GM21619 (cell line): ENCODE measurements at regions not wholly inside any gene's neighbourhood (a gene's known extent, or its start where the extent isn't known, plus 50 kb on each side); places are given as distances from the start of the nearest gene placed in this dataset.

Experiments
- ATAC-seq: cut with Tn5 transposase; IDR thresholded peaks from one replicate; pipeline ENCODE4 v1.9.1; 2021; ENCODE audit not compliant: unreplicated experiment

GRCh38 chr1:38301040-38301439 lies 254.4 kb upstream of the POU3F1 start:
- no peak for ATAC-seq

- no peak for ATAC-seq
Measured at GRCh38 chr1:38300616-38301015, 254.0 kb upstream of the POU3F1 start.

- no peak for ATAC-seq
Measured at GRCh38 chr1:38297842-38298241, 251.2 kb upstream of the POU3F1 start.

GRCh38 chr1:38297246-38297645 lies 250.7 kb upstream of the POU3F1 start:
- no peak for ATAC-seq

GRCh38 chr1:38296047-38296446 lies 249.5 kb upstream of the POU3F1 start:
- no peak for ATAC-seq

- ATAC-seq, result no peak
Measured at GRCh38 chr1:38293567-38293966, 247.0 kb upstream of the POU3F1 start.

GRCh38 chr1:38292969-38293368 lies 246.4 kb upstream of the POU3F1 start:
- no peak for ATAC-seq

- no peak for ATAC-seq
Measured at GRCh38 chr1:38291906-38292521, 245.4 kb upstream of the POU3F1 start.

GRCh38 chr1:38291336-38291735 lies 244.7 kb upstream of the POU3F1 start:
- ATAC-seq, result no peak

- ATAC-seq, result no peak
Measured at GRCh38 chr1:38289034-38289433, 242.4 kb upstream of the POU3F1 start.

GRCh38 chr1:38287547-38287946 lies 241.0 kb upstream of the POU3F1 start:
- no peak for ATAC-seq

- ATAC-seq, result no peak
Measured at GRCh38 chr1:38287036-38287435, 240.4 kb upstream of the POU3F1 start.

- no peak for ATAC-seq
Measured at GRCh38 chr1:38285807-38286530, 239.4 kb upstream of the POU3F1 start.

- no peak for ATAC-seq
Measured at GRCh38 chr1:38284953-38285352, 238.4 kb upstream of the POU3F1 start.

- no peak for ATAC-seq
Measured at GRCh38 chr1:38283696-38284470, 237.3 kb upstream of the POU3F1 start.

- ATAC-seq, result no peak
Measured at GRCh38 chr1:38279148-38279547, 232.6 kb upstream of the POU3F1 start.

- ATAC-seq, result no peak
Measured at GRCh38 chr1:38277646-38278045, 231.1 kb upstream of the POU3F1 start.

- ATAC-seq, result no peak
Measured at GRCh38 chr1:38275960-38276359, 229.4 kb upstream of the POU3F1 start.

GRCh38 chr1:38274974-38275373 lies 228.4 kb upstream of the POU3F1 start:
- ATAC-seq, result no peak

GRCh38 chr1:38273196-38273804 lies 226.7 kb upstream of the POU3F1 start:
- ATAC-seq, result no peak

GRCh38 chr1:38272515-38272914 lies 225.9 kb upstream of the POU3F1 start:
- no peak for ATAC-seq
